OCI-LY3 (cell line): ENCODE measurements at regions not wholly inside any gene's neighbourhood (a gene's known extent, or its start where the extent isn't known, plus 50 kb on each side); places are given as distances from the start of the nearest gene placed in this dataset.

ENCODE experiments used
- EZH2phosphoT487 ChIP-seq: fragments of 200-600 bp; shearing (Covaris generic); IDR thresholded peaks from 2 replicates; pipeline ENCODE4 v1.6.1; 2018; ENCODE audit warnings: antibody characterized with exemption, mixed run types, low read depth
- TF ChIP-seq, protein P1 (sequence below): fragments of 200-600, 300-600 bp; sonication (generic); IDR thresholded peaks from 2 replicates; pipeline ENCODE4 v1.5.1; 2014; ENCODE audit warnings: antibody characterized with exemption, low read length, low read depth

DNA sequence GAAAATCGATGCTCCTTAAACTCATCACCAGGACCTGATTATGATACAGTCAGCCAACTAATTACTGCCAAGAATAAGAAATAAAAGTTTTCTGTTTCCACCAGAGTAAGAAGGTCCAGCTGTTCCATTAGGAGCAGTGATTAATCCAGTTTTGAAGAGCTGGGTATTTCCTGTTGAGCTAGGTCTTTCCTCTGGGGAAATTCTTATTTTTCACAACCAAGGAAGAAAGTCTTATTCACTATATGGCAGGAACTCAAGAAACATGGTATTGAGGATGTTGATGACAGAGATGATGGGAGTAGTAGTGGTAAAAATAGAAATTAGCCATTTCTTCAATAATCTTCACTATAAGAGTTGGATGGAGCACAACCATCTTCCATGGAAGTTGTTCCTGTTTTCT lies 374.6 kb upstream of the RUNX1 start:
- TF ChIP-seq, protein P1, sequence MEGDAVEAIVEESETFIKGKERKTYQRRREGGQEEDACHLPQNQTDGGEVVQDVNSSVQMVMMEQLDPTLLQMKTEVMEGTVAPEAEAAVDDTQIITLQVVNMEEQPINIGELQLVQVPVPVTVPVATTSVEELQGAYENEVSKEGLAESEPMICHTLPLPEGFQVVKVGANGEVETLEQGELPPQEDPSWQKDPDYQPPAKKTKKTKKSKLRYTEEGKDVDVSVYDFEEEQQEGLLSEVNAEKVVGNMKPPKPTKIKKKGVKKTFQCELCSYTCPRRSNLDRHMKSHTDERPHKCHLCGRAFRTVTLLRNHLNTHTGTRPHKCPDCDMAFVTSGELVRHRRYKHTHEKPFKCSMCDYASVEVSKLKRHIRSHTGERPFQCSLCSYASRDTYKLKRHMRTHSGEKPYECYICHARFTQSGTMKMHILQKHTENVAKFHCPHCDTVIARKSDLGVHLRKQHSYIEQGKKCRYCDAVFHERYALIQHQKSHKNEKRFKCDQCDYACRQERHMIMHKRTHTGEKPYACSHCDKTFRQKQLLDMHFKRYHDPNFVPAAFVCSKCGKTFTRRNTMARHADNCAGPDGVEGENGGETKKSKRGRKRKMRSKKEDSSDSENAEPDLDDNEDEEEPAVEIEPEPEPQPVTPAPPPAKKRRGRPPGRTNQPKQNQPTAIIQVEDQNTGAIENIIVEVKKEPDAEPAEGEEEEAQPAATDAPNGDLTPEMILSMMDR = no peak
- no peak for TF ChIP-seq EZH2phosphoT487
